CD14-positive monocyte (primary cell): ENCODE measurements at regions not wholly inside any gene's neighbourhood (a gene's known extent, or its start where the extent isn't known, plus 50 kb on each side); places are given as distances from the start of the nearest gene placed in this dataset.

Experiments
- DNase-seq, 3 donors: peaks; one replicate each; pipeline ENCODE4 v3.0.0-alpha.2; 2011 to 2022
- H2AFZ ChIP-seq: 2 replicates; pipeline ENCODE4 v1.6.0; 2012; ENCODE audit warnings: mild to moderate bottlenecking, low read depth, low read length, inconsistent platforms; ENCODE audit not compliant: insufficient read depth, poor library complexity, severe bottlenecking
- H3K27ac ChIP-seq, 2 donors: 1 replicate in 1 of 2; 2 replicates in 1 of 2; pipeline ENCODE4 v1.5.1; 2012 to 2013; ENCODE audit warnings: low read length in 2 of 2, control low read depth in 1 of 2, inconsistent platforms in 1 of 2, low read depth in 1 of 2, mild to moderate bottlenecking in 1 of 2
- H3K27me3 ChIP-seq, 2 donors: one replicate each; pipeline versions ENCODE4 v1.6.0 to v1.6.1; 2011 to 2013; ENCODE audit warnings: low read length in 2 of 2; ENCODE audit not compliant: control insufficient read depth in 2 of 2, insufficient read depth in 2 of 2
- H3K36me3 ChIP-seq, 2 donors: replicated peaks in 1 of 2; 1 replicate in 1 of 2; 2 replicates in 1 of 2; pipeline versions ENCODE4 v1.5.1 to v1.6.1; 2012 to 2013; ENCODE audit warnings: low read length in 2 of 2, control low read depth in 1 of 2, inconsistent platforms in 1 of 2, mild to moderate bottlenecking in 1 of 2; ENCODE audit not compliant: insufficient read depth in 2 of 2, control insufficient read depth in 1 of 2
- H3K4me1 ChIP-seq, 2 donors: 1 replicate in 1 of 2; 2 replicates in 1 of 2; pipeline versions ENCODE4 v1.5.1 to v1.6.1; 2012 to 2013; ENCODE audit warnings: low read length in 2 of 2, control low read depth in 1 of 2, inconsistent platforms in 1 of 2, mild to moderate bottlenecking in 1 of 2, moderate library complexity in 1 of 2; ENCODE audit not compliant: insufficient read depth in 2 of 2, control insufficient read depth in 1 of 2
- H3K4me2 ChIP-seq: replicated peaks from 2 replicates; pipeline ENCODE3; 2012; ENCODE audit warnings: low read length, moderate library complexity, mild to moderate bottlenecking; ENCODE audit not compliant: poor library complexity, severe bottlenecking; ENCODE audit errors: extremely low read depth
- H3K4me3 ChIP-seq, 3 experiments: fragments of 200-600 bp in 1 of 3; sonication (generic) in 1 of 3; replicated peaks in 1 of 3; 1 replicate in 2 of 3; 2 replicates in 1 of 3; pipeline ENCODE4 v1.5.1; 2011 to 2013; ENCODE audit warnings: low read length in 3 of 3, mild to moderate bottlenecking in 3 of 3, control low read depth in 2 of 3, low read depth in 2 of 3, inconsistent platforms in 1 of 3, moderate library complexity in 1 of 3
- H3K79me2 ChIP-seq: 2 replicates; pipeline ENCODE4 v1.6.0; 2012; ENCODE audit warnings: mild to moderate bottlenecking, control low read depth, inconsistent platforms, low read length, moderate library complexity; ENCODE audit not compliant: insufficient read depth
- H3K9ac ChIP-seq: 2 replicates; pipeline ENCODE4 v1.6.0; 2017; ENCODE audit warnings: low read length, mild to moderate bottlenecking; ENCODE audit not compliant: insufficient read depth, poor library complexity, severe bottlenecking
- H3K9me3 ChIP-seq, 2 donors: replicated peaks in 1 of 2; 1 replicate in 1 of 2; 2 replicates in 1 of 2; pipeline versions ENCODE4 v1.5.1 to v1.6.1; 2012 to 2013; ENCODE audit warnings: low read length in 2 of 2, control low read depth in 1 of 2; ENCODE audit not compliant: control insufficient read depth in 1 of 2, insufficient read depth in 1 of 2
- H4K20me1 ChIP-seq: 2 replicates; pipeline ENCODE4 v1.6.0; 2012; ENCODE audit warnings: mild to moderate bottlenecking, low read length, control low read depth, moderate library complexity; ENCODE audit not compliant: insufficient read depth
- H3K27ac Mint-ChIP-seq, 7 donors: one replicate each; pipeline ENCODE4 v1.8.0; 2020; ENCODE audit warnings: mild to moderate bottlenecking in 7 of 7, mixed read lengths in 7 of 7, moderate library complexity in 6 of 7, inconsistent platforms in 2 of 7
- H3K27me3 Mint-ChIP-seq, 3 donors: one replicate each; pipeline ENCODE4 v1.8.0; 2021 to 2022; ENCODE audit warnings: low read depth in 3 of 3, mild to moderate bottlenecking in 3 of 3, mixed read lengths in 3 of 3, moderate library complexity in 3 of 3, inconsistent platforms in 1 of 3
- H3K36me3 Mint-ChIP-seq, 2 donors: one replicate each; pipeline ENCODE4 v1.8.0; 2020; ENCODE audit warnings: mixed read lengths in 2 of 2, inconsistent platforms in 1 of 2, mild to moderate bottlenecking in 1 of 2
- H3K4me1 Mint-ChIP-seq: one replicate; pipeline ENCODE4 v1.8.0; 2020; ENCODE audit warnings: mild to moderate bottlenecking, mixed read lengths
- H3K4me3 Mint-ChIP-seq, 2 donors: one replicate each; pipeline ENCODE4 v1.8.0; 2020; ENCODE audit warnings: mild to moderate bottlenecking in 2 of 2, mixed read lengths in 2 of 2, moderate library complexity in 1 of 2
- H3K9me3 Mint-ChIP-seq, 7 donors: one replicate each; pipeline ENCODE4 v1.8.0; 2020 to 2022; ENCODE audit warnings: mixed read lengths in 7 of 7, mild to moderate bottlenecking in 6 of 7, moderate library complexity in 6 of 7, inconsistent platforms in 2 of 7
- WGBS: methylation state at CpG from one replicate; pipeline ENCODE4 v1.1.5; 2013; ENCODE audit warnings: missing lambda C conversion rate; ENCODE audit not compliant: insufficient coverage; 5-methylcytosine and 5-hydroxymethylcytosine counted together
- intact Hi-C, 2 donors: fragments of 100-400 bp; cut with micrococcal nuclease; formaldehyde crosslinking; loops; one replicate each; pipeline versions ENCODE4 v1.15.0 to v1.15.1; 2023
- TF ChIP-seq, protein P1 (sequence below): fragments of 200-600 bp; IDR thresholded peaks from one replicate; pipeline ENCODE4 v1.8.0; 2022; ENCODE audit warnings: antibody characterized with exemption, mild to moderate bottlenecking

DNA sequence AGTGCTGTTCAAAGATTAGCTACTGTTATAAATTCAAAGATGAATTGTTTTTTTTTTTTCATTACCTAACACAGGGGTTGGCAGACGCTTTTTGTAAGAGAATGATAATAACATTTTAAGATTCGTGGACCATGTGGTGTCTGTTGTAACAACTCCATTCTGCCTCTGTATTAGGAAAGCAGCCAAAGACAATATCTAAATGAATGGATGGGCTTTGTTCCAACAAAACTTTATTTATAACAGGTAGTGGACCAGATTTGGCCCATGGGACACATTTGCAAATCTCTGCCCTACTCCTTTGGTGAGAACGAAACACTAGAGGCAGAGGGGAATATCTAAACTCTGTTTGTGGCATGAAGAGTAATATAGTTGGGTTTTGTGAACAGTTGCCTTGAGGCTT, 83.6 kb upstream of the BLID start:
- peaks cover 0 to 5% of the 10 kb centered on the region in 2 donors for H3K27me3 ChIP-seq
- Mint-ChIP-seq H3K4me1 (peaks cover 4% of the 10 kb centered on the region), H3K9me3 (no peaks in the 10 kb centered on the region), H3K27me3 (peaks cover 6 to 18% (median 9%) of the 10 kb centered on the region in 3 donors), H3K4me3 (no peak overlapping the region), H3K36me3 (no peaks in the 10 kb centered on the region), H3K27ac (no peak overlapping the region)
- WGBS: no CpG with 5 or more reads among the region's 3 CpGs
- no peak overlapping the region for H3K4me2 ChIP-seq
- H2AFZ ChIP-seq: no peak overlapping the region
- TF ChIP-seq, protein P1, sequence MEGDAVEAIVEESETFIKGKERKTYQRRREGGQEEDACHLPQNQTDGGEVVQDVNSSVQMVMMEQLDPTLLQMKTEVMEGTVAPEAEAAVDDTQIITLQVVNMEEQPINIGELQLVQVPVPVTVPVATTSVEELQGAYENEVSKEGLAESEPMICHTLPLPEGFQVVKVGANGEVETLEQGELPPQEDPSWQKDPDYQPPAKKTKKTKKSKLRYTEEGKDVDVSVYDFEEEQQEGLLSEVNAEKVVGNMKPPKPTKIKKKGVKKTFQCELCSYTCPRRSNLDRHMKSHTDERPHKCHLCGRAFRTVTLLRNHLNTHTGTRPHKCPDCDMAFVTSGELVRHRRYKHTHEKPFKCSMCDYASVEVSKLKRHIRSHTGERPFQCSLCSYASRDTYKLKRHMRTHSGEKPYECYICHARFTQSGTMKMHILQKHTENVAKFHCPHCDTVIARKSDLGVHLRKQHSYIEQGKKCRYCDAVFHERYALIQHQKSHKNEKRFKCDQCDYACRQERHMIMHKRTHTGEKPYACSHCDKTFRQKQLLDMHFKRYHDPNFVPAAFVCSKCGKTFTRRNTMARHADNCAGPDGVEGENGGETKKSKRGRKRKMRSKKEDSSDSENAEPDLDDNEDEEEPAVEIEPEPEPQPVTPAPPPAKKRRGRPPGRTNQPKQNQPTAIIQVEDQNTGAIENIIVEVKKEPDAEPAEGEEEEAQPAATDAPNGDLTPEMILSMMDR: no peak
- H3K4me3 ChIP-seq: no peak overlapping the region
- H3K9ac ChIP-seq: no peak overlapping the region
- H3K36me3 ChIP-seq: no peaks in the 10 kb centered on the region
- no peak overlapping the region for H3K27ac ChIP-seq
- H3K79me2 ChIP-seq: no peaks in the 10 kb centered on the region
- no peaks in the 10 kb centered on the region for H3K9me3 ChIP-seq
- DNase-seq: no peak
- no peaks in the 10 kb centered on the region for H3K4me1 ChIP-seq
- intact Hi-C loops: no loop called here
- H4K20me1 ChIP-seq: no peaks in the 10 kb centered on the region

DNA sequence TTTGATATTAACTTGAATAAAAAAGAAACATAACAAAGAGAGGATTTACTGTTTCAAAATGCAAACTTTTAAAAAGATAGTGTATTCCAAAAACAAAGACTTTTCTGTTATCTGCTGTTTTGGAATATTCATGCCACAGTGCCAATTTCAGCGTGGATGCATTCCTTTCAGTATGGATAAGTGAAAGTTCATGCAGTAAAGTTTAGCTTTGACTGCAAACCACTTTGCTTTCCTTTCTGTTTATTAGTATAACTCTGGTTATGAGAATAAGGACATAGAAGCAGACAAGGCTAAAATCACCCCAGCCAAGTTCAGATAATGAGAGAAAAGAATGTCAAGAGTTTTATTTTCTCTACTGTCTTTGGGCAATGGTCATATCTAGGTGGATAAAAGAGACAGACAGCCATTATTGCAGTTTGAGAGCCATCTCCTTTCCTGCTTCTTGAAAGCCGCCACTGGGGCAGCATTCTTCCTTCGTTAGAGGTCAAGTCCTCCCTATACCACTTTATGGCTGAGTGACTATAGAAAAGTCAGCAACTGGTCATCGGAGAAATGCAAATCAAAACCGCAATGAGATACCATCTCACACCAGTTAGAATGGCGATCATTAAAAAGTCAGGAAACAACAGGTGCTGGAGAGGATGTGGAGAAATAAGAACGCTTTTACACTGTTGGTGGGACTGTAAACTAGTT, 82.4 kb upstream of the BLID start:
- no peak overlapping the region for H3K4me2 ChIP-seq
- no peak for DNase-seq
- Mint-ChIP-seq H3K4me3 (no peak overlapping the region), H3K27me3 (peaks cover 3 to 18% (median 9%) of the 10 kb centered on the region in 3 donors), H3K36me3 (no peaks in the 10 kb centered on the region), H3K9me3 (no peaks in the 10 kb centered on the region), H3K27ac (no peak overlapping the region), H3K4me1 (peaks cover 4% of the 10 kb centered on the region)
- no peak overlapping the region for H2AFZ ChIP-seq
- no peak overlapping the region for H3K4me3 ChIP-seq
- peaks cover 0 to 5% of the 10 kb centered on the region in 2 donors for H3K27me3 ChIP-seq
- intact Hi-C loops: no loop called here
- no peaks in the 10 kb centered on the region for H3K79me2 ChIP-seq
- no peaks in the 10 kb centered on the region for H3K4me1 ChIP-seq
- no CpG with 5 or more reads among the region's 7 CpGs for WGBS
- no peak overlapping the region for H3K9ac ChIP-seq
- no peaks in the 10 kb centered on the region for H3K36me3 ChIP-seq
- no peaks in the 10 kb centered on the region for H3K9me3 ChIP-seq
- TF ChIP-seq, protein P1: no peak
- no peaks in the 10 kb centered on the region for H4K20me1 ChIP-seq
- H3K27ac ChIP-seq: no peak overlapping the region
